Uterus (tissue), 3 donors: ENCODE measurements at regions not wholly inside any gene's neighbourhood (a gene's known extent, or its start where the extent isn't known, plus 50 kb on each side); places are given as distances from the start of the nearest gene placed in this dataset.

Experiments used
- DNase-seq, 2 donors: peaks; one replicate each; pipeline ENCODE4 v3.0.0-alpha.2; 2019 to 2020
- H3K27ac ChIP-seq, 2 donors: fragments of 200-600 bp; sonication (generic); 1 replicate in 1 of 2; 2 replicates in 1 of 2; pipeline ENCODE4 v1.5.1; 2016 to 2018
- H3K27me3 ChIP-seq, 2 donors: fragments of 200-600 bp; sonication (generic); one replicate each; pipeline ENCODE4 v1.5.1; 2018 to 2019; ENCODE audit warnings: control low read depth in 1 of 2
- H3K36me3 ChIP-seq, 2 donors: fragments of 200-600 bp; sonication (generic); one replicate each; pipeline ENCODE4 v1.5.1; 2019; ENCODE audit warnings: control low read depth in 1 of 2
- H3K4me1 ChIP-seq, 2 donors: fragments of 200-600 bp; sonication (generic); one replicate each; pipeline ENCODE4 v1.5.1; 2018 to 2019; ENCODE audit warnings: control low read depth in 1 of 2
- H3K4me3 ChIP-seq, 2 donors: fragments of 200-600 bp; sonication (generic); 1 replicate in 1 of 2; 2 replicates in 1 of 2; pipeline ENCODE4 v1.5.1; 2018 to 2019; ENCODE audit warnings: mild to moderate bottlenecking in 1 of 2
- H3K9me3 ChIP-seq, 2 donors: fragments of 200-600 bp; sonication (generic); one replicate each; pipeline ENCODE4 v1.5.1; 2019; ENCODE audit warnings: control low read depth in 1 of 2
- CTCF ChIP-seq, 4 experiments: fragments of 200-600 bp in 2 of 4; fragments of 450-650 bp in 2 of 4; sonication (generic) in 2 of 4; IDR thresholded peaks; one replicate each; pipeline ENCODE4 v1.5.1; 2016 to 2019; ENCODE audit warnings: antibody characterized with exemption in 4 of 4, mild to moderate bottlenecking in 2 of 4, moderate library complexity in 1 of 4
- POLR2A ChIP-seq, 2 donors: fragments of 450-650 bp; IDR thresholded peaks; one replicate each; pipeline ENCODE4 v1.6.1; 2016; ENCODE audit warnings: antibody characterized with exemption in 2 of 2, mild to moderate bottlenecking in 1 of 2, moderate library complexity in 1 of 2
- intact Hi-C: fragments of 100-400 bp; cut with DNase I; formaldehyde crosslinking; loops from one replicate; pipeline ENCODE4 v1.15.1; 2023; ENCODE audit warnings: low total_unique reads
- donor health status: DM: yes; HTN: yes; CAD: no.

- TF ChIP-seq POLR2A (IDR thresholded peaks at IDR 0.05), result no peak
- TF ChIP-seq CTCF (IDR thresholded peaks at IDR 0.05), result no peak
- Histone ChIP-seq H3K36me3 (no peaks in the 10 kb centered on the region), H3K4me3 (no peak overlapping the region), H3K9me3 (no peaks in the 10 kb centered on the region), H3K27ac (no peak overlapping the region), H3K27me3 (no peaks in the 10 kb centered on the region), H3K4me1 (no peaks in the 10 kb centered on the region)
- DNase-seq, result no peak
- intact Hi-C loops, result no loop called here
These were observed 363.9 kb downstream of the DHX35 start for GRCh38 chr20:39326050-39326449.

GRCh38 chr20:39318911-39319310, 356.8 kb downstream of the DHX35 start:
- no peaks in the 10 kb centered on the region for H3K9me3 ChIP-seq
- no peak for DNase-seq
- intact Hi-C loops, result no loop called here
- H3K27me3 ChIP-seq, result no peaks in the 10 kb centered on the region
- H3K4me1 ChIP-seq, result no peaks in the 10 kb centered on the region
- no peak for TF ChIP-seq CTCF (IDR thresholded peaks at IDR 0.05)
- TF ChIP-seq POLR2A (IDR thresholded peaks at IDR 0.05), result no peak
- no peak overlapping the region for H3K4me3 ChIP-seq
- no peaks in the 10 kb centered on the region for H3K36me3 ChIP-seq
- H3K27ac ChIP-seq, result no peak overlapping the region

- no peak for DNase-seq
- no peaks in the 10 kb centered on the region for H3K9me3 ChIP-seq
- H3K36me3 ChIP-seq, result no peaks in the 10 kb centered on the region
- TF ChIP-seq CTCF (IDR thresholded peaks at IDR 0.05) (no peak), POLR2A (IDR thresholded peaks at IDR 0.05) (no peak)
- no peak overlapping the region for H3K27ac ChIP-seq
- H3K27me3 ChIP-seq, result no peaks in the 10 kb centered on the region
- intact Hi-C loops, result no loop called here
- no peak overlapping the region for H3K4me3 ChIP-seq
- H3K4me1 ChIP-seq, result no peaks in the 10 kb centered on the region
These were observed 350.5 kb downstream of the DHX35 start for GRCh38 chr20:39312676-39313075.

GRCh38 chr20:39311851-39312506, 349.8 kb downstream of the DHX35 start:
- no peaks in the 10 kb centered on the region for H3K4me1 ChIP-seq
- DNase-seq, result no peak
- intact Hi-C loops, result no loop called here
- no peak overlapping the region for H3K27ac ChIP-seq
- TF ChIP-seq POLR2A (IDR thresholded peaks at IDR 0.05) (no peak), CTCF (IDR thresholded peaks at IDR 0.05) (no peak)
- H3K27me3 ChIP-seq, result no peaks in the 10 kb centered on the region
- H3K36me3 ChIP-seq, result no peaks in the 10 kb centered on the region
- H3K9me3 ChIP-seq, result no peaks in the 10 kb centered on the region
- H3K4me3 ChIP-seq, result no peak overlapping the region

- Histone ChIP-seq H3K4me3 (no peak overlapping the region), H3K4me1 (no peaks in the 10 kb centered on the region), H3K27me3 (no peaks in the 10 kb centered on the region), H3K36me3 (no peaks in the 10 kb centered on the region), H3K27ac (no peak overlapping the region), H3K9me3 (no peaks in the 10 kb centered on the region)
- DNase-seq, result no peak
- TF ChIP-seq POLR2A (IDR thresholded peaks at IDR 0.05) (no peak), CTCF (IDR thresholded peaks at IDR 0.05) (no peak)
- intact Hi-C loops, result no loop called here
These were observed 348.3 kb downstream of the DHX35 start for GRCh38 chr20:39310363-39310995.
